GM23248 (cell line): ENCODE measurements at regions not wholly inside any gene's neighbourhood (a gene's known extent, or its start where the extent isn't known, plus 50 kb on each side); places are given as distances from the start of the nearest gene placed in this dataset.

ENCODE experiments used
- DNase-seq: peaks from one replicate; pipeline ENCODE4 v3.0.0-alpha.2; 2015
- H2AFZ ChIP-seq: fragments of 200-600 bp; sonication (generic); 2 replicates; pipeline ENCODE4 v1.6.1; 2016; ENCODE audit warnings: antibody characterized with exemption
- H3F3A ChIP-seq: fragments of 200-600 bp; sonication (generic); 2 replicates; pipeline ENCODE4 v1.6.1; 2016; ENCODE audit warnings: mild to moderate bottlenecking, antibody characterized with exemption, mixed run types; ENCODE audit not compliant: insufficient read depth
- H3K27ac ChIP-seq: fragments of 200-600 bp; sonication (generic); 2 replicates; pipeline ENCODE4 v1.5.1; 2016; ENCODE audit warnings: mild to moderate bottlenecking
- H3K27me3 ChIP-seq: fragments of 200-600 bp; sonication (generic); replicated peaks from 2 replicates; pipeline ENCODE4 v1.6.1; 2016; ENCODE audit warnings: mild to moderate bottlenecking; ENCODE audit not compliant: insufficient read depth
- H3K36me3 ChIP-seq: fragments of 200-600 bp; sonication (generic); 2 replicates; pipeline ENCODE4 v1.6.1; 2016; ENCODE audit warnings: low read depth, mild to moderate bottlenecking
- H3K4me1 ChIP-seq: fragments of 200-600 bp; sonication (generic); 2 replicates; pipeline ENCODE4 v1.6.1; 2016; ENCODE audit warnings: mild to moderate bottlenecking; ENCODE audit not compliant: insufficient read depth
- H3K4me2 ChIP-seq: fragments of 200-600 bp; sonication (generic); one replicate; pipeline ENCODE4 v1.6.1; 2016; ENCODE audit warnings: mild to moderate bottlenecking; ENCODE audit not compliant: unreplicated experiment
- H3K4me3 ChIP-seq: fragments of 200-600 bp; sonication (generic); 2 replicates; pipeline ENCODE4 v1.5.1; 2016; ENCODE audit warnings: mild to moderate bottlenecking
- H3K79me2 ChIP-seq: fragments of 200-600 bp; sonication (generic); 2 replicates; pipeline ENCODE4 v1.6.1; 2016; ENCODE audit warnings: mild to moderate bottlenecking; ENCODE audit not compliant: insufficient read depth
- H3K9ac ChIP-seq: fragments of 200-600 bp; sonication (generic); 2 replicates; pipeline ENCODE4 v1.6.1; 2016; ENCODE audit warnings: mild to moderate bottlenecking
- H3K9me2 ChIP-seq: fragments of 200-600 bp; sonication (generic); 2 replicates; pipeline ENCODE4 v1.6.1; 2016; ENCODE audit warnings: mixed run types, mild to moderate bottlenecking, moderate library complexity; ENCODE audit not compliant: insufficient read depth
- H3K9me3 ChIP-seq: fragments of 200-600 bp; sonication (generic); one replicate; pipeline ENCODE4 v1.6.1; 2017; ENCODE audit warnings: low read depth
- H4K20me1 ChIP-seq: fragments of 200-600 bp; sonication (generic); 2 replicates; pipeline ENCODE4 v1.6.0; 2016; ENCODE audit not compliant: insufficient read depth
- EZH2 ChIP-seq: fragments of 200-600 bp; sonication (generic); IDR thresholded peaks from 2 replicates; pipeline ENCODE4 v1.6.1; 2018; ENCODE audit warnings: antibody characterized with exemption, mild to moderate bottlenecking; ENCODE audit not compliant: insufficient read depth, poor library complexity, severe bottlenecking
- EZH2phosphoT487 ChIP-seq: fragments of 200-600 bp; sonication (generic); IDR thresholded peaks from 2 replicates; pipeline ENCODE4 v1.6.1; 2018; ENCODE audit warnings: antibody characterized with exemption, moderate library complexity, mild to moderate bottlenecking, low read depth; ENCODE audit not compliant: insufficient read depth
- WGBS, 2 experiments: methylation state at CpG; one replicate each; pipeline ENCODE4 v1.1.6; 2015 to 2017; ENCODE audit warnings: low lambda C conversion rate in 2 of 2, low coverage in 1 of 2; ENCODE audit errors: missing lambda C conversion rate in 2 of 2; 5-methylcytosine and 5-hydroxymethylcytosine counted together
- in situ Hi-C: fragments of 300-500 bp; cut with MboI; formaldehyde crosslinking; loops from 2 replicates; pipeline ENCODE4 v1.15.0; 2020

DNA sequence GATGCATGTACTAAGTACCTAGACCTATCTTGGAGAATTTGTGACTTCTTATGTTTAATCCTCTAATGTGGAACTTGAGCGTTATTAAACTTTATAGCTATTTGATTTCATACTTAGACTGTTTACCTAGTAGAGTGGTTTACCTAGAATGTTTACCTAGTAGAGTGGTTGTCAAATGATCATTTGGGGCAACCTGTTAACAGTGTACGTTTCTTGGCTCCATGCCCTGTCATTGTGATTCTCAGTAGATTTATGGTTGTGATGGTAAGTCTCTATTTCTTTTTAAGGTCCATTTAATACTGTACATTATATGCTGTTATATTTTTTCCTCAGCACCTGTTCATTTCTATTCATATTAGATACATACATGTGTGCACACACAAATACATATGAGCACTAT lies 233.0 kb upstream of the MAD2L1 start:
- no peak overlapping the region for H3K4me2 ChIP-seq
- in situ Hi-C loops, result no loop called here
- H3K27me3 ChIP-seq, result no peaks in the 10 kb centered on the region
- H3K4me1 ChIP-seq, result no peaks in the 10 kb centered on the region
- TF ChIP-seq EZH2, result no peak
- TF ChIP-seq EZH2phosphoT487, result no peak
- H3K9me3 ChIP-seq, result no peaks in the 10 kb centered on the region
- H3K36me3 ChIP-seq, result no peaks in the 10 kb centered on the region
- H2AFZ ChIP-seq, result no peak overlapping the region
- no peaks in the 10 kb centered on the region for H4K20me1 ChIP-seq
- no peaks in the 10 kb centered on the region for H3F3A ChIP-seq
- H3K79me2 ChIP-seq, result no peaks in the 10 kb centered on the region
- no peak overlapping the region for H3K4me3 ChIP-seq
- WGBS, 2 experiments, result 28 to 37% methylated on average over 2 of the region's 2 CpGs
- DNase-seq, result no peak
- no peak overlapping the region for H3K27ac ChIP-seq
- H3K9me2 ChIP-seq, result no peaks in the 10 kb centered on the region
- no peak overlapping the region for H3K9ac ChIP-seq

- H3K27ac ChIP-seq, result no peak overlapping the region
- no peaks in the 10 kb centered on the region for H4K20me1 ChIP-seq
- H3K9ac ChIP-seq, result no peak overlapping the region
- TF ChIP-seq EZH2 (no peak), EZH2phosphoT487 (no peak)
- H3F3A ChIP-seq, result no peaks in the 10 kb centered on the region
- no peak overlapping the region for H3K4me2 ChIP-seq
- 7 to 8% methylated on average over 4 of the region's 4 CpGs for WGBS, 2 experiments
- in situ Hi-C loops, result no loop called here
- H2AFZ ChIP-seq, result no peak overlapping the region
- no peaks in the 10 kb centered on the region for H3K4me1 ChIP-seq
- H3K79me2 ChIP-seq, result no peaks in the 10 kb centered on the region
- no peaks in the 10 kb centered on the region for H3K9me2 ChIP-seq
- H3K9me3 ChIP-seq, result no peaks in the 10 kb centered on the region
- no peaks in the 10 kb centered on the region for H3K27me3 ChIP-seq
- H3K36me3 ChIP-seq, result no peaks in the 10 kb centered on the region
- no peak overlapping the region for H3K4me3 ChIP-seq
- no peak for DNase-seq
Observed at GRCh38 chr4:120293341-120293740, 226.7 kb upstream of the MAD2L1 start.

DNA sequence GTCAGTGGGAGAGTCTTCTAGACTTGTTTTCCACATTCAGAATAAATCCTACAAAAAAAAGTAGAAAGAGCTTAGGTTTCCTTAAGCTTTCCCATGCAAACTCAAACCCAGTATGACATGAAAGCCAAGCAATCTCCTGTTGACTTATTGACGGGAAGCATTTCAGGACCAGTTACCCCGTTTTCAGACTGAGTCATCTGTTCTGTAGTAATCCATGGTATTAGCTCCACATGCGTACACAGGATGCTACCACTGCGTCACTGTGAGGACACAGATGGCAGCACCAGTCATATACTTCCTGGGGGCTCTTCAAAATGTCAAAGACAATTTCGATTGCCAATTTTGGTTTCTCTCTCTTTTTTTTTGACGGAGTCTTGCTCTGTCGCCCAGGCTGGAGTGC lies 224.9 kb upstream of the MAD2L1 start:
- H3K9ac ChIP-seq, result no peak overlapping the region
- no peaks in the 10 kb centered on the region for H3K27me3 ChIP-seq
- H3K36me3 ChIP-seq, result no peaks in the 10 kb centered on the region
- H3K9me2 ChIP-seq, result no peaks in the 10 kb centered on the region
- in situ Hi-C loops, result no loop called here
- H2AFZ ChIP-seq, result no peak overlapping the region
- DNase-seq, result no peak
- 62 to 77% methylated on average over 7 of the region's 7 CpGs for WGBS, 2 experiments
- no peaks in the 10 kb centered on the region for H3K4me1 ChIP-seq
- H3K9me3 ChIP-seq, result no peaks in the 10 kb centered on the region
- no peaks in the 10 kb centered on the region for H4K20me1 ChIP-seq
- no peak overlapping the region for H3K27ac ChIP-seq
- H3K79me2 ChIP-seq, result no peaks in the 10 kb centered on the region
- no peaks in the 10 kb centered on the region for H3F3A ChIP-seq
- H3K4me2 ChIP-seq, result no peak overlapping the region
- no peak overlapping the region for H3K4me3 ChIP-seq
- TF ChIP-seq EZH2phosphoT487 (no peak), EZH2 (no peak)

- Histone ChIP-seq H3F3A (no peaks in the 10 kb centered on the region), H3K36me3 (no peaks in the 10 kb centered on the region), H3K27ac (no peak overlapping the region), H3K9me3 (no peaks in the 10 kb centered on the region), H3K4me3 (no peak overlapping the region), H3K79me2 (no peaks in the 10 kb centered on the region), H3K9me2 (no peaks in the 10 kb centered on the region), H3K27me3 (no peaks in the 10 kb centered on the region), H3K9ac (no peak overlapping the region), H2AFZ (no peak overlapping the region), H3K4me1 (no peaks in the 10 kb centered on the region), H4K20me1 (no peaks in the 10 kb centered on the region), H3K4me2 (no peak overlapping the region)
- 9 to 12% methylated on average over 1 of the region's 1 CpG for WGBS, 2 experiments
- DNase-seq, result no peak
- TF ChIP-seq EZH2 (no peak), EZH2phosphoT487 (no peak)
- in situ Hi-C loops, result no loop called here
Observed at GRCh38 chr4:120290553-120290952, 223.9 kb upstream of the MAD2L1 start.

- WGBS, 2 experiments, result 57 to 59% methylated on average over 2 of the region's 2 CpGs
- DNase-seq, result peak; percentile 5
- H3K4me3 ChIP-seq, result no peak overlapping the region
- no peaks in the 10 kb centered on the region for H3K36me3 ChIP-seq
- no peaks in the 10 kb centered on the region for H3K4me1 ChIP-seq
- no peaks in the 10 kb centered on the region for H4K20me1 ChIP-seq
- no peak overlapping the region for H3K9ac ChIP-seq
- H3K27me3 ChIP-seq, result no peaks in the 10 kb centered on the region
- H3K79me2 ChIP-seq, result no peaks in the 10 kb centered on the region
- H3K27ac ChIP-seq, result no peak overlapping the region
- in situ Hi-C loops, result no loop called here
- H3K9me2 ChIP-seq, result no peaks in the 10 kb centered on the region
- TF ChIP-seq EZH2phosphoT487 (no peak), EZH2 (no peak)
- no peaks in the 10 kb centered on the region for H3F3A ChIP-seq
- no peak overlapping the region for H3K4me2 ChIP-seq
- no peaks in the 10 kb centered on the region for H3K9me3 ChIP-seq
- no peak overlapping the region for H2AFZ ChIP-seq
Observed at GRCh38 chr4:120286813-120287212, 220.2 kb upstream of the MAD2L1 start.
